ENCODE measurements at regions not wholly inside any gene's neighbourhood (a gene's known extent, or its start where the extent isn't known, plus 50 kb on each side); places are given as distances from the start of the nearest gene placed in this dataset.

GRCh38 chr9:13770956-13771355, 491.5 kb upstream of the MPDZ start:
- Histone ChIP-seq H3K9me3 (no peaks in the 10 kb centered on the region), H3K4me3 (no peak overlapping the region), H3K4me1 (no peaks in the 10 kb centered on the region), H3K27ac (no peak overlapping the region), H3K27me3 (no peaks in the 10 kb centered on the region), H3K36me3 (no peaks in the 10 kb centered on the region)
- intact Hi-C loops (cut with DNase I) = no loop called here
- DNase-seq = no peak
- TF ChIP-seq POLR2AphosphoS5 (IDR thresholded peaks at IDR 0.05) = no peak
- no peak for TF ChIP-seq EP300 (IDR thresholded peaks at IDR 0.05)
- no peak for TF ChIP-seq POLR2A (IDR thresholded peaks at IDR 0.05)
- no peak for TF ChIP-seq CTCF (IDR thresholded peaks at IDR 0.05)
- 91 to 93% methylated on average over 3 of the region's 3 CpGs for WGBS, 2 donors

- no peaks in the 10 kb centered on the region for H3K4me1 ChIP-seq
- no peak overlapping the region for H3K4me3 ChIP-seq
- no peaks in the 10 kb centered on the region for H3K9me3 ChIP-seq
- no peak for DNase-seq
- H3K27ac ChIP-seq = no peak overlapping the region
- 82 to 86% methylated on average over 1 of the region's 1 CpG for WGBS, 2 donors
- intact Hi-C loops (cut with DNase I) = no loop called here
- TF ChIP-seq POLR2A (IDR thresholded peaks at IDR 0.05) = no peak
- TF ChIP-seq EP300 (IDR thresholded peaks at IDR 0.05) = no peak
- TF ChIP-seq POLR2AphosphoS5 (IDR thresholded peaks at IDR 0.05) = no peak
- no peak for TF ChIP-seq CTCF (IDR thresholded peaks at IDR 0.05)
- no peaks in the 10 kb centered on the region for H3K36me3 ChIP-seq
- no peaks in the 10 kb centered on the region for H3K27me3 ChIP-seq
Measured at GRCh38 chr9:13769641-13770040, 490.1 kb upstream of the MPDZ start.

- intact Hi-C loops (cut with DNase I) = no loop called here
- H3K9me3 ChIP-seq = no peaks in the 10 kb centered on the region
- TF ChIP-seq POLR2AphosphoS5 (IDR thresholded peaks at IDR 0.05) (no peak), POLR2A (IDR thresholded peaks at IDR 0.05) (no peak), CTCF (IDR thresholded peaks at IDR 0.05) (no peak), EP300 (IDR thresholded peaks at IDR 0.05) (no peak)
- DNase-seq = no peak
- H3K4me3 ChIP-seq = no peak overlapping the region
- no peaks in the 10 kb centered on the region for H3K36me3 ChIP-seq
- WGBS, 2 donors = 93 to 94% methylated on average over 3 of the region's 3 CpGs
- H3K4me1 ChIP-seq = no peaks in the 10 kb centered on the region
- no peak overlapping the region for H3K27ac ChIP-seq
- H3K27me3 ChIP-seq = no peaks in the 10 kb centered on the region
Measured at GRCh38 chr9:13769006-13769405, 489.5 kb upstream of the MPDZ start.

GRCh38 chr9:13762209-13762608, 482.7 kb upstream of the MPDZ start:
- TF ChIP-seq POLR2AphosphoS5 (IDR thresholded peaks at IDR 0.05) = no peak
- no peak for TF ChIP-seq CTCF (IDR thresholded peaks at IDR 0.05)
- no peak for TF ChIP-seq POLR2A (IDR thresholded peaks at IDR 0.05)
- TF ChIP-seq EP300 (IDR thresholded peaks at IDR 0.05) = no peak
- WGBS, 2 donors = 93 to 96% methylated on average over 3 of the region's 3 CpGs
- H3K4me3 ChIP-seq = no peak overlapping the region
- H3K27me3 ChIP-seq = no peaks in the 10 kb centered on the region
- intact Hi-C loops (cut with DNase I) = no loop called here
- no peak for DNase-seq
- no peaks in the 10 kb centered on the region for H3K9me3 ChIP-seq
- no peaks in the 10 kb centered on the region for H3K36me3 ChIP-seq
- no peak overlapping the region for H3K27ac ChIP-seq
- peaks cover 0 to 6% (median 0%) of the 10 kb centered on the region in 4 donors for H3K4me1 ChIP-seq

- no peaks in the 10 kb centered on the region for H3K9me3 ChIP-seq
- peaks cover 0 to 6% (median 0%) of the 10 kb centered on the region in 4 donors for H3K4me1 ChIP-seq
- 92 to 95% methylated on average over 3 of the region's 3 CpGs for WGBS, 2 donors
- no peak for TF ChIP-seq POLR2A (IDR thresholded peaks at IDR 0.05)
- no peak for TF ChIP-seq EP300 (IDR thresholded peaks at IDR 0.05)
- TF ChIP-seq POLR2AphosphoS5 (IDR thresholded peaks at IDR 0.05) = no peak
- DNase-seq = no peak
- no peaks in the 10 kb centered on the region for H3K27me3 ChIP-seq
- no peak overlapping the region for H3K27ac ChIP-seq
- intact Hi-C loops (cut with DNase I) = loop anchor here (10.0 kb wide), 1 partner anchor 55 kb away; no protein-coding TSS in a partner anchor
- no peaks in the 10 kb centered on the region for H3K36me3 ChIP-seq
- H3K4me3 ChIP-seq = no peak overlapping the region
Measured at GRCh38 chr9:13759551-13759950, 480.1 kb upstream of the MPDZ start.

Measured in sigmoid colon (tissue), 6 donors.